NCI-H524 (cell line): ENCODE measurements at regions not wholly inside any gene's neighbourhood (a gene's known extent, or its start where the extent isn't known, plus 50 kb on each side); places are given as distances from the start of the nearest gene placed in this dataset.
A peak's percentile ranks its signal among the peaks of the same experiment; 100 is the strongest.

ENCODE experiments used
- DNase-seq, 2 experiments: peaks; one replicate each; lab custom pipeline; 2025; lab: John Stamatoyannopoulos, UW

DNA sequence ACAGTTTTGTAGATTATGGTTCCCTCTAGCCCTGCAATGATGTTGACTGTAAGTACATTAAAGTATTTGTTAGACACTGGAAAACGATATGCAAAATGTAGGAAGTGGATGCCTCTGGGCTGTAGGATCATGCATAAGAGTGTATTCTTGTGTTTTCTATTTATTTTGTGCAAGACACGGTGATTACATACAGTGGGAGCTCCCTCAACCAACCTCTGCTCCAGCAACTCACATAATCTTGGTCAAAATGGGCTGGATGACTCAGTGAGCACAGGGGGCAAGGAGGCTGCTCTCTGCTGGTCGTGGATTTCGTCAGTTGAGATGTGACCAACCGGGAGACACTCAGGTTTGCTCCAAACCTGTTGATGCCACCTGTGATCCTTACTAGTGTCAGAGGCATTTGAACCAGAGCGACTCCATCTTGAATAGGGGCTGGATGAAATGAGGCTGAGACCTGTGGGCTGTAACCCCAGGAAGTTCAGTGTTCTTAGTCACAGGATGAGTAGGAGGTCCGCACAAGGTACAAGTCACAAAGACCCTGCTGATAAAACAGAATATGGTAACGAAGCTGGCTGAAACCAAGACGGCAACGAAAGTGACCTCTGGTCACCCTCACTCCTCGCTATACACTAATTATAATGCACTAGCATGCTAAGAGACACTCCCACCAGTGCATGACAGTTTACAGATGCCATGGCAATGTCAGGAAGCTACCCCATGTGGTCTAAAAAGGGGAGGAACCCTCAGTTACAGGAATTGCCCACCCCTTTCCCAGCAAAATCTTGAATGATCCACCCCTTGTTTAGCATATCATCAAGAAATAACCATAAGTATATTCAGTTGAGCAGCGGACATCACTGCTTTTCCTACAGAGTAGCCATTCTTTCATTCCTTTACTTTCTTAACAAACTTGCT, 56.4 kb upstream of the FAM20C start:
- DNase-seq = no peak

DNA sequence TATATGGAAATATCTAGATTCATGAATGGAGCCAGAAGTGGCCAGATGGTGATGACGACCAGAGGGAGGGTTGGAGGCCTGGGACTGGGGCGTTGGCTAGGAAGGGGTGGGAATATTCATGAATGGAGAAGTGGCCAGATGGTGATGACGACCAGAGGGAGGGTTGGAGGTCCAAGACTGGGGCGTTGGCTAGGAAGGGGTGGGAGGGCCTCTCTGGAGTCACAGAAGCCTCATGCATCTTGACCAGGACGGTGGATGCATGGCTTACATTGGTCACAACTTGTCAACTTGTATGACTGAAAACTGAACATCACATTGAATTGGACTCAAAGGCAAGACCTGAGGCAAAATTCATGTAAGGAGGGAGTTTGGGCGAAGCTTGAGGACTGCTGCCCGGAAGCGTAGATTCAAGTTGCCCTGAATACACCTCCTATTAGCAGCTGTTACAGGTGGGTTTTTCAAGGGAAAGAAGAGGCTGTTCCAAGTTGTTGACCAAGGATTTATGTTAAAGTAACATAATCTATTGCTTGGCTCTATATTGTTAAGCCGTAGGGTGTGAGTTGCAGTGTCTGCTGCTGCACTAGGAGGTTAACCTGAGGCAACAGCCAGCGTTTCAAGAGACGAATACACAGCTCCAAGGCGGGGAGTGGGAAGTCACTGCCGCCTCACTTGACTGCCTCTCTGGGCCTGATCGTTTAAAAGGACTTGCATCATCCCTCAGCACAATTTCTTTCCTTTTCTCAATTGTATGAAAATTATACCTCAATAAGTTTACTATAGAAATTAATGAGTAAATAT, 55.1 kb upstream of the FAM20C start:
- DNase-seq = peak; percentile 43 to 78

GRCh38 chr7:139131-139530, 53.2 kb upstream of the FAM20C start:
- DNase-seq = no peak

DNA sequence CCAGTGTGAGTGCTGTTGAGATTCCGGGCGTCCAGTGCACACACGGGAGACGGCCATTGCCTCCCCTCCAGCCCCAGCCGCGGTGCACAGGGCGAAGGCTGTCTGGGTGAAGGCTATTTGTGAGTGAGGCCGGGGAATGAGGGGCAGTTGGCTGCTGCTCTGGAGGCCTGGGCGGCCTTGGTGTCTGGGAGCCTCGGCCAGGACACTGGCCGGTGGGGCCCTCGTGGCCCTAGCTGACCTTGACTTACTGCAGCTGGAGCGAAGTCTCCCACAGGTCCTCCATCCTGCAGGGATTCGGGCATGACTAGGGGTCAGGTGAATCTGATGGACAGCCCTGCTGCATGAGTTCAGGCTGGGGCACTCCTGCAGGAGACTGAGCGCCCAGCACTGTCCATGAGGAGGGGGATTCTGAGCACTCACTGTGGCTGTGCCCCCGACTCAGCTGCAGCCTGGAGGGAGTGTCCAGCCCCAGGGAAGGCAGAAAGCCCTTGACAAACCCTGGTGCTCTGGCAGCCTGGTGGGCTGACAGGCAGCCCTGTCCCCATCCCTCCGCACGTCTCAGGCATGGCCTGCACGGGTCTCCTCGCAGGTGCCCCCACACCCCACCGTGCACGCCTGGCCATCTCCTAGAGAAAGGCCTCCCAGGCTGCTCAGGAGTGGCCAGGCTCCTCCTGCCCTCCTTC, 52.7 kb upstream of the FAM20C start:
- DNase-seq = no peak

DNA sequence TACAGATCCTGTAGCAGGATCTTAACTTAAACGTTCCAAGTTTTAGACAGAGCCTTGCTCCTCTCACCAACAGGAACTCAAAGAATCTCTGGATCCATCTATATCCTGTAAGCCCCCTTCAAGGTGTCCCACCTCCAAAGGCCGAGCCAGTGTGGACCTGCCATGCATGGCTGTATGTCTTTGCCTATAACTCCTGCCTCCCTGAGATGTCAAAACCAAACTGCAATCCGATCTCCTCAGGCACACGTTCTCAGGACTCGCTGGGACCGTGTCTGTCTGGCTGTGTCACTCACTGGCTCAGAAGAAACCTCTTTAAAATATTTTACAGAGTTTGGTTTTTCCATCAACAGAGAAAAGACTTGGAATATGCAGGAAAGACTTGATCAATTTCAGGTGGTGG, 51.4 kb upstream of the FAM20C start:
- DNase-seq = no peak

GRCh38 chr7:142248-142941, 50.0 kb upstream of the FAM20C start:
- peak; percentile 29 to 45 for DNase-seq
